H9 (cell line): ENCODE measurements at regions not wholly inside any gene's neighbourhood (a gene's known extent, or its start where the extent isn't known, plus 50 kb on each side); places are given as distances from the start of the nearest gene placed in this dataset.

Source experiments
- DNase-seq: peaks from one replicate; pipeline ENCODE4 v3.0.0-alpha.2; 2017
- H2AFZ ChIP-seq: one replicate; pipeline ENCODE4 v1.6.1; 2013; ENCODE audit warnings: mild to moderate bottlenecking, low read length, control low read depth, moderate library complexity
- H2AK5ac ChIP-seq: 2 replicates; pipeline ENCODE4 v1.6.1; 2013; ENCODE audit warnings: low read length, control low read depth, mixed read lengths; ENCODE audit not compliant: insufficient read length
- H2BK120ac ChIP-seq: one replicate; pipeline ENCODE4 v1.6.1; 2013; ENCODE audit warnings: low read depth, mild to moderate bottlenecking, low read length, control low read depth, inconsistent platforms; ENCODE audit not compliant: poor library complexity, severe bottlenecking
- H2BK12ac ChIP-seq: 2 replicates; pipeline ENCODE4 v1.6.1; 2013; ENCODE audit warnings: low read length, control low read depth, mixed read lengths, low read depth; ENCODE audit not compliant: insufficient read length
- H2BK15ac ChIP-seq: 2 replicates; pipeline ENCODE4 v1.6.1; 2013; ENCODE audit warnings: low read depth, low read length, control low read depth
- H2BK20ac ChIP-seq: one replicate; pipeline ENCODE4 v1.6.1; 2013; ENCODE audit warnings: low read depth, mild to moderate bottlenecking, low read length, control low read depth, inconsistent platforms; ENCODE audit not compliant: poor library complexity, severe bottlenecking
- H2BK5ac ChIP-seq: 2 replicates; pipeline ENCODE4 v1.6.1; 2013; ENCODE audit warnings: low read length, control low read depth, mixed read lengths; ENCODE audit not compliant: insufficient read length
- H3K14ac ChIP-seq: 2 replicates; pipeline ENCODE4 v1.6.1; 2013; ENCODE audit warnings: low read length, control low read depth; ENCODE audit not compliant: insufficient read depth
- H3K18ac ChIP-seq: 2 replicates; pipeline ENCODE4 v1.6.1; 2013; ENCODE audit warnings: low read depth, mild to moderate bottlenecking, mixed read lengths, low read length, control low read depth; ENCODE audit not compliant: insufficient read length
- H3K23ac ChIP-seq: 2 replicates; pipeline ENCODE4 v1.6.1; 2013; ENCODE audit warnings: low read length, control low read depth, mixed read lengths, low read depth; ENCODE audit not compliant: insufficient read length
- H3K23me2 ChIP-seq: 2 replicates; pipeline ENCODE4 v1.6.1; 2013; ENCODE audit warnings: low read depth, mild to moderate bottlenecking, mixed read lengths, low read length, control low read depth; ENCODE audit not compliant: insufficient read length, poor library complexity, severe bottlenecking
- H3K27ac ChIP-seq: 2 replicates; pipeline ENCODE4 v1.5.1; 2013; ENCODE audit warnings: low read length, control low read depth, mixed read lengths, low read depth; ENCODE audit not compliant: insufficient read length
- H3K27me3 ChIP-seq: 2 replicates; pipeline ENCODE4 v1.6.1; 2013; ENCODE audit warnings: low read length, control low read depth, inconsistent platforms; ENCODE audit not compliant: insufficient read depth
- H3K4ac ChIP-seq: 2 replicates; pipeline ENCODE4 v1.6.1; 2013; ENCODE audit warnings: low read depth, mild to moderate bottlenecking, control low read depth, inconsistent platforms, low read length, moderate library complexity
- H3K4me1 ChIP-seq: 2 replicates; pipeline ENCODE4 v1.6.1; 2013; ENCODE audit warnings: low read length, control low read depth, inconsistent platforms; ENCODE audit not compliant: insufficient read depth
- H3K4me2 ChIP-seq: 2 replicates; pipeline ENCODE4 v1.6.1; 2013; ENCODE audit warnings: low read length, control low read depth, mixed read lengths; ENCODE audit not compliant: insufficient read length, insufficient read depth
- H3K56ac ChIP-seq: 2 replicates; pipeline ENCODE4 v1.6.1; 2013; ENCODE audit warnings: low read depth, mild to moderate bottlenecking, mixed read lengths, low read length, control low read depth; ENCODE audit not compliant: insufficient read length
- H3K79me1 ChIP-seq: 2 replicates; pipeline ENCODE4 v1.6.1; 2013; ENCODE audit warnings: low read depth, mild to moderate bottlenecking, moderate library complexity, low read length, control low read depth, inconsistent platforms; ENCODE audit not compliant: insufficient read depth, poor library complexity, severe bottlenecking
- H3K79me2 ChIP-seq: 2 replicates; pipeline ENCODE4 v1.6.1; 2013; ENCODE audit warnings: low read length, control low read depth, inconsistent platforms; ENCODE audit not compliant: insufficient read depth
- H3K9ac ChIP-seq: 2 replicates; pipeline ENCODE4 v1.6.1; 2013; ENCODE audit warnings: low read length, control low read depth, mixed read lengths; ENCODE audit not compliant: insufficient read length; ENCODE audit errors: extremely low read depth
- H3K9me3 ChIP-seq: one replicate; pipeline ENCODE4 v1.6.1; 2013; ENCODE audit warnings: low read depth, low read length, inconsistent platforms; ENCODE audit not compliant: control insufficient read depth
- H3T11ph ChIP-seq: one replicate; pipeline ENCODE4 v1.6.1; 2013; ENCODE audit warnings: mild to moderate bottlenecking, low read length, control low read depth, inconsistent platforms
- H4K20me1 ChIP-seq: one replicate; pipeline ENCODE4 v1.6.1; 2013; ENCODE audit not compliant: control insufficient read depth, insufficient read length, insufficient read depth
- H4K5ac ChIP-seq: 2 replicates; pipeline ENCODE4 v1.6.1; 2013; ENCODE audit warnings: low read depth, mild to moderate bottlenecking, mixed read lengths, low read length, control low read depth; ENCODE audit not compliant: insufficient read length
- H4K8ac ChIP-seq: replicated peaks from 2 replicates; pipeline ENCODE4 v1.6.1; 2013; ENCODE audit warnings: low read length, control low read depth, mixed read lengths, low read depth; ENCODE audit not compliant: insufficient read length
- H4K91ac ChIP-seq: 2 replicates; pipeline ENCODE4 v1.6.1; 2013; ENCODE audit warnings: low read depth, mild to moderate bottlenecking, moderate library complexity, mixed read lengths, low read length, control low read depth; ENCODE audit not compliant: insufficient read length
- H3K27ac Mint-ChIP-seq, 3 experiments: 2 replicates in 2 of 3; 3 replicates in 1 of 3; pipeline ENCODE4 v1.8.0; 2020 to 2021; ENCODE audit warnings: mixed read lengths in 3 of 3, mild to moderate bottlenecking in 1 of 3, moderate library complexity in 1 of 3
- H3K27me3 Mint-ChIP-seq: 2 replicates; pipeline ENCODE4 v1.8.0; 2021; ENCODE audit warnings: low read depth, mild to moderate bottlenecking, moderate library complexity, mixed read lengths
- H3K36me3 Mint-ChIP-seq, 3 experiments: 2 replicates in 2 of 3; 3 replicates in 1 of 3; pipeline ENCODE4 v1.8.0; 2020 to 2021; ENCODE audit warnings: low read depth in 3 of 3, mixed read lengths in 3 of 3; ENCODE audit not compliant: insufficient read depth in 1 of 3
- H3K4me1 Mint-ChIP-seq, 2 experiments: 2 replicates each; pipeline ENCODE4 v1.8.0; 2020; ENCODE audit warnings: mixed read lengths in 2 of 2
- H3K4me3 Mint-ChIP-seq, 2 experiments: 2 replicates in 1 of 2; 3 replicates in 1 of 2; pipeline ENCODE4 v1.8.0; 2020 to 2021; ENCODE audit warnings: mild to moderate bottlenecking in 2 of 2, mixed read lengths in 2 of 2, moderate library complexity in 1 of 2
- H3K9me3 Mint-ChIP-seq, 2 experiments: 2 replicates in 1 of 2; 3 replicates in 1 of 2; pipeline ENCODE4 v1.8.0; 2020; ENCODE audit warnings: mild to moderate bottlenecking in 2 of 2, mixed read lengths in 2 of 2, moderate library complexity in 1 of 2
- WGBS: extraction: QIAGEN DNeasy Blood & Tissue Kit; methylation state at CpG from one replicate; pipeline ENCODE4 v1.1.7; 2013; ENCODE audit warnings: missing lambda C conversion rate, low lambda C conversion rate, mixed read lengths; ENCODE audit not compliant: insufficient read length; ENCODE audit errors: extremely low coverage; 5-methylcytosine and 5-hydroxymethylcytosine counted together
- TF ChIP-seq, protein P1 (sequence below): fragments of 200-600 bp; sonication (generic); conservative IDR thresholded peaks from 3 replicates; pipeline ENCODE4 v1.8.0; 2021; ENCODE audit warnings: antibody characterized with exemption, mild to moderate bottlenecking

DNA sequence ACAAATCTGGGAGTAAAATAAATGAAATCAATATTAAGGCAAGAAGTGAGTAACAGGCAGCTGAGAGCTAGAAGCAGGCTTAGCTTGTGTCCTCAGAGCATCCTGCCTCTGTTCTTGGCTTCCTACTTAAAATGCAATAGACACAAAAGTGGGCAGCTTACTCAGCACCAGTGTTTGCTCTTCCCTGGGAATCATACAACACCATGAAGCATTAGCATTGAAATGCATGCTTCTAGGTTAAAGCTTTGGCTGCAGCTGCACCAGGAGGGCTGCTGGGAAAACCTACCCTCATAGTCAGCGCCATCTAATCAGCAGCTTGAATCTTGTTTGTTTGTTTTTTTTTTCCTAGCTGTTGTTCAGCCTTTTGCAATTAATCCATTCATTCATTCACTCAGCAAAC is 104.2 kb upstream of the VWC2 start:
- Histone ChIP-seq H3K18ac (no peak overlapping the region), H3K23me2 (no peaks in the 10 kb centered on the region), H2AK5ac (no peak overlapping the region), H2AFZ (no peak overlapping the region), H3K79me2 (no peaks in the 10 kb centered on the region), H3K27ac (no peak overlapping the region), H4K8ac (no peak overlapping the region), H3K14ac (no peak overlapping the region), H2BK120ac (no peak overlapping the region), H3T11ph (no peak overlapping the region), H3K9ac (no peak overlapping the region), H2BK12ac (no peak overlapping the region), H3K79me1 (no peaks in the 10 kb centered on the region), H4K20me1 (no peaks in the 10 kb centered on the region), H3K9me3 (no peaks in the 10 kb centered on the region), H4K5ac (no peak overlapping the region), H3K23ac (no peak overlapping the region), H2BK20ac (no peak overlapping the region), H2BK5ac (no peak overlapping the region), H3K27me3 (no peaks in the 10 kb centered on the region), H4K91ac (no peak overlapping the region), H3K4me2 (no peak overlapping the region), H2BK15ac (no peak overlapping the region), H3K4me1 (no peaks in the 10 kb centered on the region), H3K4ac (no peak overlapping the region), H3K56ac (no peak overlapping the region)
- TF ChIP-seq, protein P1, sequence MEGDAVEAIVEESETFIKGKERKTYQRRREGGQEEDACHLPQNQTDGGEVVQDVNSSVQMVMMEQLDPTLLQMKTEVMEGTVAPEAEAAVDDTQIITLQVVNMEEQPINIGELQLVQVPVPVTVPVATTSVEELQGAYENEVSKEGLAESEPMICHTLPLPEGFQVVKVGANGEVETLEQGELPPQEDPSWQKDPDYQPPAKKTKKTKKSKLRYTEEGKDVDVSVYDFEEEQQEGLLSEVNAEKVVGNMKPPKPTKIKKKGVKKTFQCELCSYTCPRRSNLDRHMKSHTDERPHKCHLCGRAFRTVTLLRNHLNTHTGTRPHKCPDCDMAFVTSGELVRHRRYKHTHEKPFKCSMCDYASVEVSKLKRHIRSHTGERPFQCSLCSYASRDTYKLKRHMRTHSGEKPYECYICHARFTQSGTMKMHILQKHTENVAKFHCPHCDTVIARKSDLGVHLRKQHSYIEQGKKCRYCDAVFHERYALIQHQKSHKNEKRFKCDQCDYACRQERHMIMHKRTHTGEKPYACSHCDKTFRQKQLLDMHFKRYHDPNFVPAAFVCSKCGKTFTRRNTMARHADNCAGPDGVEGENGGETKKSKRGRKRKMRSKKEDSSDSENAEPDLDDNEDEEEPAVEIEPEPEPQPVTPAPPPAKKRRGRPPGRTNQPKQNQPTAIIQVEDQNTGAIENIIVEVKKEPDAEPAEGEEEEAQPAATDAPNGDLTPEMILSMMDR = no peak
- no peak for DNase-seq
- Mint-ChIP-seq H3K27me3 (peaks cover 2% of the 10 kb centered on the region; the same call in 1 of the 2 replicates), H3K9me3 (peaks cover 9 to 15% of the 10 kb centered on the region in 2 experiments), H3K27ac (peak overlapping the region in 1 of 3 experiments; percentile 69; a peak in 3 of 7 replicates), H3K36me3 (peaks cover 7 to 9% (median 8%) of the 10 kb centered on the region in 3 experiments; a peak in 6 of 7 replicates), H3K4me3 (no peak overlapping the region), H3K4me1 (peaks cover 26 to 35% of the 10 kb centered on the region in 2 experiments)
- no CpG with 5 or more reads among the region's 1 CpG for WGBS
